SK-N-MC (cell line): ENCODE measurements at regions not wholly inside any gene's neighbourhood (a gene's known extent, or its start where the extent isn't known, plus 50 kb on each side); places are given as distances from the start of the nearest gene placed in this dataset.
A peak's percentile ranks its signal among the peaks of the same experiment; 100 is the strongest.

Experiments
- DNase-seq: peaks from one replicate; pipeline ENCODE4 v3.0.0-alpha.2; 2011; ENCODE audit warnings: low read depth, low spot score
- H3K27ac ChIP-seq: fragments of 200-600 bp; sonication (generic); 2 replicates; pipeline ENCODE4 v1.5.1; 2016; ENCODE audit warnings: mixed run types
- H3K36me3 ChIP-seq: fragments of 200-600 bp; sonication (generic); 2 replicates; pipeline ENCODE4 v1.6.1; 2017; ENCODE audit warnings: antibody characterized with exemption, low read length, mixed read lengths; ENCODE audit not compliant: insufficient read depth
- H3K4me3 ChIP-seq: fragments of 200-600 bp; sonication (generic); 2 replicates; pipeline ENCODE4 v1.5.1; 2016
- H3K9ac ChIP-seq: fragments of 200-600 bp; sonication (generic); 2 replicates; pipeline ENCODE4 v1.8.0; 2017; ENCODE audit warnings: mixed run types, mixed read lengths; ENCODE audit not compliant: insufficient read length
- H3K9me3 ChIP-seq: fragments of 200-600 bp; sonication (generic); 2 replicates; pipeline ENCODE4 v1.6.1; 2017; ENCODE audit warnings: low read depth, mild to moderate bottlenecking, antibody characterized with exemption, low read length, moderate library complexity, mixed read lengths
- EZH2 ChIP-seq: fragments of 200-600 bp; sonication (generic); IDR thresholded peaks from one replicate; pipeline ENCODE4 v1.6.1; 2017; ENCODE audit warnings: antibody characterized with exemption
- FOXP2 ChIP-seq: optimal IDR thresholded peaks from 2 replicates; pipeline ENCODE3; 2011; ENCODE audit warnings: mild to moderate bottlenecking, moderate library complexity; ENCODE audit not compliant: insufficient read depth; ENCODE audit errors: extremely low read length, control extremely low read depth
- POLR2AphosphoS5 ChIP-seq: IDR thresholded peaks from 2 replicates; pipeline ENCODE4 v1.6.1; 2012; ENCODE audit warnings: mild to moderate bottlenecking, low read depth, low read length, borderline replicate concordance

DNA sequence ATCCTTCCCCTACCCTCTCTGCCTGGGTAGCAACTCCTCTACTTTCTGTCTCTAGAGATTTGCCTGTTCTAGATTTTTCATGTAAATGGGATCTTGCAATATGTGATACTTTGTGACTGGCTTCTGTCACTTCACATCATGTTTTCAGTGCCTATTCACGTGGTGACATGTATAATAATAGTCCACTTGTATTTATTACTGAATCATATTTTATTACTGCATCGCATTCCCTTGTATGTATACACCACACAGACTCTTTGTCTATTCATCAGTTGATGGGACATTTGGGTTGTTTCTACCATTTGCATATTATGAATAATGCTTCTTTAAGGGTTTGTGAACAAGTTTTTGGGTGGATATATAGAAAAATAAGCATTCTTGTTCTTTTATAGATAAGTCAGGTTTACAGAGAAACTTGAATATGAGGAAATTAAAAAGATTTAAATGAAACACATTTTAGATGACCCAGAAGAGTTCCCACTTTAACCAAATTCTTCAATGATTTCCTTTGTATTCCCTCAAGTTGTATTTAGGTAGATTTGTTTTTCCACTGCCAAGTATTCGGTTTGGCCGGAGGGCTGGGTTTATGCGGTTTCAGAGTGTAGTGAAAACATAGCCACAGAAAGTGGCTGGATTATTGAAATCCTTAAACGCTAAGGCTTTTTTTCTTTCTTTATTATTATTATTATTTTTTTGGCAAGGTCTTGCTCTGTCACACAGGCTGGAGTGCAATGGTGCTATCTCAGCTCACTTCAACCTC, 178.7 kb upstream of the TMTC1 start:
- TF ChIP-seq EZH2 (no peak), FOXP2 (no peak), POLR2AphosphoS5 (no peak)
- Histone ChIP-seq H3K4me3 (no peak overlapping the region), H3K36me3 (no peaks in the 10 kb centered on the region), H3K9me3 (no peaks in the 10 kb centered on the region), H3K27ac (no peak overlapping the region), H3K9ac (no peak overlapping the region)
- DNase-seq = no peak

DNA sequence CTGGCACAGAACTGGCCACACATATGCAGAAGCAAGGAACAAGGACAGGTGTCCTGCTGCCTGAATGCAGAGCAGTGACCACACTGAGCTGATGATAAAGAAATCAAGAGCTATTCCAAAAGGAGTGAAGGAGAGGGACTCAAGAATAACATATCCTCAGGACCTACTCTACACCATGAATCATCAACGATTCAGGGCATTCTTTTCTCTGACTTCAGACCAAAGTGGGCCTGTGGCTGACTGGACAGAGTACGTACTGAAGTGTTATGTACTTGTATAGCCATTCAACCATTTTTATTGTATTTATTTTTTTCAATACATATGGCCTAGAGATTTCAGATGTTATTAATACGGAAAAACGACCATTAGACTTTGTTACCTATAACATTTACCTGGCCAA, 177.5 kb upstream of the TMTC1 start:
- TF ChIP-seq POLR2AphosphoS5 = no peak
- TF ChIP-seq FOXP2 = no peak
- TF ChIP-seq EZH2 = no peak
- Histone ChIP-seq H3K36me3 (no peaks in the 10 kb centered on the region), H3K9me3 (no peaks in the 10 kb centered on the region), H3K9ac (no peak overlapping the region), H3K27ac (no peak overlapping the region), H3K4me3 (no peak overlapping the region)
- no peak for DNase-seq

GRCh38 chr12:29960122-29960521, 176.4 kb upstream of the TMTC1 start:
- no peak overlapping the region for H3K4me3 ChIP-seq
- H3K36me3 ChIP-seq = no peaks in the 10 kb centered on the region
- no peak for TF ChIP-seq FOXP2
- no peak for TF ChIP-seq EZH2
- no peak for TF ChIP-seq POLR2AphosphoS5
- no peaks in the 10 kb centered on the region for H3K9me3 ChIP-seq
- no peak overlapping the region for H3K9ac ChIP-seq
- DNase-seq = no peak
- no peak overlapping the region for H3K27ac ChIP-seq

- no peak overlapping the region for H3K4me3 ChIP-seq
- H3K27ac ChIP-seq = no peak overlapping the region
- no peaks in the 10 kb centered on the region for H3K36me3 ChIP-seq
- TF ChIP-seq EZH2 = no peak
- TF ChIP-seq POLR2AphosphoS5 = no peak
- TF ChIP-seq FOXP2 = no peak
- DNase-seq = peak; percentile 8
- no peaks in the 10 kb centered on the region for H3K9me3 ChIP-seq
- H3K9ac ChIP-seq = no peak overlapping the region
Measured at GRCh38 chr12:29957835-29958234, 174.1 kb upstream of the TMTC1 start.

- Histone ChIP-seq H3K4me3 (no peak overlapping the region), H3K9ac (no peak overlapping the region), H3K36me3 (no peaks in the 10 kb centered on the region), H3K27ac (no peak overlapping the region), H3K9me3 (no peaks in the 10 kb centered on the region)
- no peak for TF ChIP-seq POLR2AphosphoS5
- TF ChIP-seq EZH2 = no peak
- TF ChIP-seq FOXP2 = no peak
- DNase-seq = no peak
Measured at GRCh38 chr12:29945904-29946303, 162.2 kb upstream of the TMTC1 start.

DNA sequence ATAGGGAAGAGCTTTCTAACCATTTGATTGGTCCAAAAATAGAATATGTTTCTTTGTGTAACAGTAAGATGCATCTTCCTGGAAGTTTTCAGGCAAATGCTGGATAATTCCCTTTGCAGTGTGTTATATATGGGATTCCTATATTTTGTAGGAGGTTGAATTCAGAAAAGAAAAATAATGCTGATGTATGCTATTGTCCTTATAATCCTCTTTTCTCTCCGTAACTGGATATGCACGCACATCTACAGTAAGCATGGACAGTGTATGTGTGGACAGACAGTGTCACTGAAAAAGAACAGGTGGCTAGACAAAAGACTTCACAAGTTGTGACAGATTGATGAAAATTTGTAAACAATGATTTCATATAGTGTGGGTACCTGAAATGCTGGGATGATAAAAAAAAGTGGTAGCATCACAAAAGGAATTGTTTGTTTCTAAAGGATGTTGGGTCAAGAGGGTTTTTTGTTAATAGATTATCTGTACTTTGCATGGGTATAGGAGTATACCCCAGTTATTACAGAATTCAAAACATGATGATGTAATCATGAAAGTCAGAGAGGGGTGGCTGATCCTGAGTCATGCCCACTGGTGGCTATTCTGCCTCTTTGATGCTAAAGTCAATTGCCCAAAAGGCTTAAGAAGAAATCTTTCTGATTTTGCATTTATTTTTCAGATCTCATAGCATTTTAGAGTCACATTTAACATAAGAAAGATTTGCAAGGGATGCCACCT, 160.7 kb upstream of the TMTC1 start:
- Histone ChIP-seq H3K4me3 (no peak overlapping the region), H3K36me3 (no peaks in the 10 kb centered on the region), H3K9ac (no peak overlapping the region), H3K9me3 (no peaks in the 10 kb centered on the region), H3K27ac (no peak overlapping the region)
- no peak for DNase-seq
- no peak for TF ChIP-seq FOXP2
- no peak for TF ChIP-seq POLR2AphosphoS5
- TF ChIP-seq EZH2 = no peak

GRCh38 chr12:29943683-29944082, 159.9 kb upstream of the TMTC1 start:
- H3K9ac ChIP-seq = no peak overlapping the region
- H3K36me3 ChIP-seq = no peaks in the 10 kb centered on the region
- H3K27ac ChIP-seq = no peak overlapping the region
- H3K9me3 ChIP-seq = no peaks in the 10 kb centered on the region
- no peak overlapping the region for H3K4me3 ChIP-seq
- DNase-seq = no peak
- TF ChIP-seq POLR2AphosphoS5 = no peak
- TF ChIP-seq FOXP2 = no peak
- no peak for TF ChIP-seq EZH2

DNA sequence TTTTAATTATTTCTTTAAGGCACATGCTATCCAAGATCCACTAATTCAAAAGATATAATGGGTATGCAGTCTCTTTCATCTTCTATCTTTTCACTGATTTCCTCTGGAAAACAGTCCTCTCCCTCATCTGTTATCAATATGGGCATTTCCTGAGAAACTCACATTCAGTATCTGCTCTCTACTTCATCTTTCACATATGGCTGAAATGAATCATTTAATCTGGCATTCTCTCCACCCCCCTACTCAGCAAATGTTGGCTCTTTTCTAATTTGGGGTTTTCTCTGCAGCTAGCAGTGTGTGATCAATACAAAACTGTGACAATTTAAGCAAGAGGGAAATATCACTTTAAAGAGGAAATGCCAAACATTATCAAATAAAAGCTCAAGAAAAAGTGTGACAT, 157.1 kb upstream of the TMTC1 start:
- no peak overlapping the region for H3K27ac ChIP-seq
- H3K36me3 ChIP-seq = no peaks in the 10 kb centered on the region
- TF ChIP-seq FOXP2 (no peak), POLR2AphosphoS5 (no peak), EZH2 (no peak)
- no peak overlapping the region for H3K9ac ChIP-seq
- no peaks in the 10 kb centered on the region for H3K9me3 ChIP-seq
- H3K4me3 ChIP-seq = no peak overlapping the region
- no peak for DNase-seq
